OCI-LY1 (cell line): ENCODE measurements at regions not wholly inside any gene's neighbourhood (a gene's known extent, or its start where the extent isn't known, plus 50 kb on each side); places are given as distances from the start of the nearest gene placed in this dataset.

Experiments used
- H2AFZ ChIP-seq: fragments of 200-600 bp; sonication (generic), shearing (Covaris generic); 2 replicates; pipeline ENCODE4 v1.6.0; 2014; ENCODE audit warnings: antibody characterized with exemption, mild to moderate bottlenecking, low read length
- H3F3A ChIP-seq: fragments of 200-600 bp; sonication (generic), shearing (Covaris generic); 2 replicates; pipeline ENCODE4 v1.6.0; 2014; ENCODE audit warnings: mild to moderate bottlenecking, antibody characterized with exemption, low read length, moderate library complexity; ENCODE audit not compliant: insufficient read depth
- H3K27ac ChIP-seq: fragments of 200-600 bp; sonication (generic); 2 replicates; pipeline ENCODE4 v1.5.1; 2014; ENCODE audit warnings: low read length, mixed run types, mild to moderate bottlenecking, low read depth; ENCODE audit not compliant: poor library complexity, severe bottlenecking
- H3K27me3 ChIP-seq: fragments of 200-600 bp; sonication (generic); 2 replicates; pipeline ENCODE4 v1.6.0; 2014; ENCODE audit warnings: antibody characterized with exemption, mild to moderate bottlenecking, low read length, moderate library complexity; ENCODE audit not compliant: insufficient read depth
- H3K36me3 ChIP-seq: fragments of 200-600 bp; sonication (generic); 2 replicates; pipeline ENCODE4 v1.6.1; 2014; ENCODE audit warnings: mild to moderate bottlenecking, antibody characterized with exemption, low read length, moderate library complexity, mixed read lengths; ENCODE audit not compliant: insufficient read depth
- H3K4me1 ChIP-seq: fragments of 200-600 bp; sonication (generic); 2 replicates; pipeline ENCODE4 v1.5.1; 2014; ENCODE audit warnings: mild to moderate bottlenecking, low read length, moderate library complexity; ENCODE audit not compliant: insufficient read depth, severe bottlenecking
- H3K4me2 ChIP-seq: fragments of 200-600 bp; sonication (generic), shearing (Covaris generic); 2 replicates; pipeline ENCODE4 v1.6.1; 2014; ENCODE audit warnings: low read length
- H3K4me3 ChIP-seq: fragments of 200-600 bp; sonication (generic); 2 replicates; pipeline ENCODE4 v1.5.1; 2014; ENCODE audit warnings: low read length, low read depth, mild to moderate bottlenecking, mixed read lengths; ENCODE audit not compliant: poor library complexity, severe bottlenecking
- H3K79me2 ChIP-seq: fragments of 200-600 bp; shearing (Covaris generic); 2 replicates; pipeline ENCODE4 v1.6.1; 2016; ENCODE audit warnings: mixed run types, low read length, mixed read lengths; ENCODE audit not compliant: insufficient read depth
- H3K9ac ChIP-seq: fragments of 200-600 bp; sonication (generic), shearing (Covaris generic); 2 replicates; pipeline ENCODE4 v1.6.1; 2014; ENCODE audit warnings: mild to moderate bottlenecking, low read length, mixed read lengths
- H3K9me2 ChIP-seq: fragments of 200-600 bp; sonication (generic), shearing (Covaris generic); 2 replicates; pipeline ENCODE4 v1.6.1; 2014; ENCODE audit warnings: low read depth, mild to moderate bottlenecking, low read length, mixed read lengths
- H3K9me3 ChIP-seq: fragments of 200-600 bp; shearing (Covaris generic); 2 replicates; pipeline ENCODE4 v1.6.1; 2014; ENCODE audit warnings: low read length, mixed read lengths
- H4K20me1 ChIP-seq: fragments of 200-600 bp; sonication (generic), shearing (Covaris generic); 2 replicates; pipeline ENCODE4 v1.6.0; 2016; ENCODE audit warnings: mild to moderate bottlenecking, low read length; ENCODE audit not compliant: insufficient read depth
- EZH2 ChIP-seq: fragments of 200-600 bp; sonication (generic), shearing (Covaris generic); IDR thresholded peaks from 2 replicates; pipeline ENCODE4 v1.8.0; 2017; ENCODE audit warnings: borderline replicate concordance, mixed run types, mild to moderate bottlenecking, antibody characterized with exemption, low read length, moderate library complexity, mixed read lengths
- TF ChIP-seq, protein P1 (sequence below): fragments of 200-600 bp; sonication (generic), shearing (Covaris generic); IDR thresholded peaks from 2 replicates; pipeline ENCODE4 v1.5.1; 2017; ENCODE audit warnings: mild to moderate bottlenecking, antibody characterized with exemption, low read length, moderate library complexity, mixed read lengths

GRCh38 chr11:27968461-27968860 is 139.5 kb downstream of the KIF18A start:
- no peaks in the 10 kb centered on the region for H3F3A ChIP-seq
- no peak overlapping the region for H3K4me3 ChIP-seq
- no peak overlapping the region for H3K4me2 ChIP-seq
- H3K79me2 ChIP-seq: no peaks in the 10 kb centered on the region
- TF ChIP-seq, protein P1, sequence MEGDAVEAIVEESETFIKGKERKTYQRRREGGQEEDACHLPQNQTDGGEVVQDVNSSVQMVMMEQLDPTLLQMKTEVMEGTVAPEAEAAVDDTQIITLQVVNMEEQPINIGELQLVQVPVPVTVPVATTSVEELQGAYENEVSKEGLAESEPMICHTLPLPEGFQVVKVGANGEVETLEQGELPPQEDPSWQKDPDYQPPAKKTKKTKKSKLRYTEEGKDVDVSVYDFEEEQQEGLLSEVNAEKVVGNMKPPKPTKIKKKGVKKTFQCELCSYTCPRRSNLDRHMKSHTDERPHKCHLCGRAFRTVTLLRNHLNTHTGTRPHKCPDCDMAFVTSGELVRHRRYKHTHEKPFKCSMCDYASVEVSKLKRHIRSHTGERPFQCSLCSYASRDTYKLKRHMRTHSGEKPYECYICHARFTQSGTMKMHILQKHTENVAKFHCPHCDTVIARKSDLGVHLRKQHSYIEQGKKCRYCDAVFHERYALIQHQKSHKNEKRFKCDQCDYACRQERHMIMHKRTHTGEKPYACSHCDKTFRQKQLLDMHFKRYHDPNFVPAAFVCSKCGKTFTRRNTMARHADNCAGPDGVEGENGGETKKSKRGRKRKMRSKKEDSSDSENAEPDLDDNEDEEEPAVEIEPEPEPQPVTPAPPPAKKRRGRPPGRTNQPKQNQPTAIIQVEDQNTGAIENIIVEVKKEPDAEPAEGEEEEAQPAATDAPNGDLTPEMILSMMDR: no peak
- no peak for TF ChIP-seq EZH2
- no peaks in the 10 kb centered on the region for H3K36me3 ChIP-seq
- no peaks in the 10 kb centered on the region for H3K9me3 ChIP-seq
- no peaks in the 10 kb centered on the region for H4K20me1 ChIP-seq
- H3K27ac ChIP-seq: no peak overlapping the region
- no peak overlapping the region for H3K9ac ChIP-seq
- H3K4me1 ChIP-seq: no peaks in the 10 kb centered on the region
- H3K27me3 ChIP-seq: no peaks in the 10 kb centered on the region
- H3K9me2 ChIP-seq: no peaks in the 10 kb centered on the region
- no peak overlapping the region for H2AFZ ChIP-seq

DNA sequence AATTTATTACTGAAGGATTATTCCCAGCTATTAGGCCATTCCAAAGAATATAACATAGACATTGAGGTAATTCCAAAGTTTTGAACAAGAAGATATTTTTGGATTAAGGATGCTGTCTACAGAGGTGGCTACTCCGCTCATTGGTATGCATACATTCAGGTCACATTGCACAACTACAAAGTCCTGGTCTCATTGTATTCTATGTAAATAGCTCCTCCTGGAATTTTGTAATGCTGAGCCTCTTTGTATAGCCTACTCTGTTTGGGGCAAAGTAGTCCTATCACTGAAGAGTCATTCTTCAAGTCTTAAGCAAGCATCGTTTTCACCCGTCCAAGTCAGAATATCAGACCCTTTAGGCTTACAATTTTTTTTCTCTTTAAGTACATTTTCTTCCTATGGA is 142.4 kb downstream of the KIF18A start:
- Histone ChIP-seq H3K4me3 (no peak overlapping the region), H3K79me2 (no peaks in the 10 kb centered on the region), H3K9ac (no peak overlapping the region), H3K9me2 (no peaks in the 10 kb centered on the region), H3K27ac (no peak overlapping the region), H3K9me3 (no peaks in the 10 kb centered on the region), H3K27me3 (no peaks in the 10 kb centered on the region), H2AFZ (no peak overlapping the region), H4K20me1 (no peaks in the 10 kb centered on the region), H3K4me1 (no peaks in the 10 kb centered on the region), H3K36me3 (no peaks in the 10 kb centered on the region), H3F3A (no peaks in the 10 kb centered on the region), H3K4me2 (no peak overlapping the region)
- TF ChIP-seq, protein P1: no peak
- TF ChIP-seq EZH2: no peak

GRCh38 chr11:27963370-27963769 is 144.6 kb downstream of the KIF18A start:
- Histone ChIP-seq H3K9me3 (no peaks in the 10 kb centered on the region), H3K27me3 (no peaks in the 10 kb centered on the region), H2AFZ (no peak overlapping the region)

More at GRCh38 chr11:27963370-27963769, 144.6 kb downstream of the KIF18A start:
- Histone ChIP-seq H3K9me2 (no peaks in the 10 kb centered on the region), H3K4me2 (no peak overlapping the region), H4K20me1 (no peaks in the 10 kb centered on the region), H3K36me3 (no peaks in the 10 kb centered on the region), H3F3A (no peaks in the 10 kb centered on the region), H3K4me3 (no peak overlapping the region), H3K27ac (no peak overlapping the region), H3K9ac (no peak overlapping the region), H3K4me1 (no peaks in the 10 kb centered on the region), H3K79me2 (no peaks in the 10 kb centered on the region)
- TF ChIP-seq EZH2: no peak
- TF ChIP-seq, protein P1: no peak
